ENCODE measurements at regions not wholly inside any gene's neighbourhood (a gene's known extent, or its start where the extent isn't known, plus 50 kb on each side); places are given as distances from the start of the nearest gene placed in this dataset.

DNA sequence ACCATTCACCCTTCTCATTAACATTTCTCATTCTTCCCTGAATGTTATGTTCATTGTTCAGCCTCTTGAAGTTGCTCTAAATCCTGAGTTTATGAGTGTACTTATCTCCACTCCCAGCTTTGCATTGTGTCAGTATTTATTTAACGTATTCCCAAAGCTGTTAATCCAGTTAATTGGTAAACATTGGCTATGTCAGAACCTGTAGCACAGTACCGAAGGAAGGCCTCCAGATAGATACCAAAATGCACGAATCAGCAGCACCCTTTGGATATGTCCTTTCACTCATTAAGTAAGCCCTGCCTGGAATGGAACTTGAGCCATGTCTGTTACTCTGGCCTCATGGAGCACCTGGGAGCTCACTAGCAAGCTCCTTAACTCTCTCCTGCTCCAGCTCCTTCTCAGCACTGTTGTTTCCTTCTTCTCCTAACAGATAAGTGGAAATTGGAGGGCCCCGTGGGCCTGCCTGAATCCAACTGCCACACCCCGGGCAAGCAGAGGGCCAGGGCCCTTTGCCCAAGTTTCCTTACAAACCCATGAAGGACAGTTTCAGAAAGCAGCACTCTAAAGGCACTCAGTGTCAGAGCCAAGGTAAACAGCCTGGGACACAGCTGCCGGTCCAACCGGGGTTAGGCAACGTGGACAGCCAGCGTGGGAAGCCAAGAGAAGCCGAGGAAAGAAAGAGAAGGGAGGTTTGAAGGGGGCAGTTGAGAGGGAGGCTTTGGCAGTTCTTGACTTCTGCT lies 155.0 kb upstream of the SERP2 start:
- Histone ChIP-seq H3K4me1 (ENCODE audit: insufficient read depth, low read length, poor library complexity, severe bottlenecking) (no peaks in the 10 kb centered on the region), H3K4me2 (ENCODE audit: low read depth, low read length, poor library complexity, severe bottlenecking) (no peak overlapping the region), H3K4me3 (ENCODE audit: low read length, poor library complexity, severe bottlenecking) (no peak overlapping the region), H3K36me3 (ENCODE audit: insufficient read depth, low read length) (no peaks in the 10 kb centered on the region), H4K20me1 (ENCODE audit: insufficient read depth, low read length, poor library complexity, severe bottlenecking) (no peaks in the 10 kb centered on the region), H3K27me3 (ENCODE audit: insufficient read depth, low read length, poor library complexity, severe bottlenecking) (no peaks in the 10 kb centered on the region), H3K9me3 (ENCODE audit: insufficient read depth, low read depth, low read length) (no peaks in the 10 kb centered on the region), H3K9ac (ENCODE audit: low read depth, low read length, poor library complexity, severe bottlenecking) (no peak overlapping the region), H3K9me2 (replicated peaks; ENCODE audit: low read depth, low read length) (no peaks in the 10 kb centered on the region), H3F3A (ENCODE audit: low read depth) (no peaks in the 10 kb centered on the region), H2AFZ (ENCODE audit: low read length) (no peak overlapping the region), H3K79me2 (ENCODE audit: insufficient read depth, low read length) (no peaks in the 10 kb centered on the region)
- no peak for TF ChIP-seq EZH2phosphoT487 (IDR thresholded peaks at IDR 0.05; ENCODE audit: borderline replicate concordance)
- TF ChIP-seq, protein P1, sequence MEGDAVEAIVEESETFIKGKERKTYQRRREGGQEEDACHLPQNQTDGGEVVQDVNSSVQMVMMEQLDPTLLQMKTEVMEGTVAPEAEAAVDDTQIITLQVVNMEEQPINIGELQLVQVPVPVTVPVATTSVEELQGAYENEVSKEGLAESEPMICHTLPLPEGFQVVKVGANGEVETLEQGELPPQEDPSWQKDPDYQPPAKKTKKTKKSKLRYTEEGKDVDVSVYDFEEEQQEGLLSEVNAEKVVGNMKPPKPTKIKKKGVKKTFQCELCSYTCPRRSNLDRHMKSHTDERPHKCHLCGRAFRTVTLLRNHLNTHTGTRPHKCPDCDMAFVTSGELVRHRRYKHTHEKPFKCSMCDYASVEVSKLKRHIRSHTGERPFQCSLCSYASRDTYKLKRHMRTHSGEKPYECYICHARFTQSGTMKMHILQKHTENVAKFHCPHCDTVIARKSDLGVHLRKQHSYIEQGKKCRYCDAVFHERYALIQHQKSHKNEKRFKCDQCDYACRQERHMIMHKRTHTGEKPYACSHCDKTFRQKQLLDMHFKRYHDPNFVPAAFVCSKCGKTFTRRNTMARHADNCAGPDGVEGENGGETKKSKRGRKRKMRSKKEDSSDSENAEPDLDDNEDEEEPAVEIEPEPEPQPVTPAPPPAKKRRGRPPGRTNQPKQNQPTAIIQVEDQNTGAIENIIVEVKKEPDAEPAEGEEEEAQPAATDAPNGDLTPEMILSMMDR (conservative IDR thresholded peaks at IDR 0.05; ENCODE audit: low read length), result no peak

DNA sequence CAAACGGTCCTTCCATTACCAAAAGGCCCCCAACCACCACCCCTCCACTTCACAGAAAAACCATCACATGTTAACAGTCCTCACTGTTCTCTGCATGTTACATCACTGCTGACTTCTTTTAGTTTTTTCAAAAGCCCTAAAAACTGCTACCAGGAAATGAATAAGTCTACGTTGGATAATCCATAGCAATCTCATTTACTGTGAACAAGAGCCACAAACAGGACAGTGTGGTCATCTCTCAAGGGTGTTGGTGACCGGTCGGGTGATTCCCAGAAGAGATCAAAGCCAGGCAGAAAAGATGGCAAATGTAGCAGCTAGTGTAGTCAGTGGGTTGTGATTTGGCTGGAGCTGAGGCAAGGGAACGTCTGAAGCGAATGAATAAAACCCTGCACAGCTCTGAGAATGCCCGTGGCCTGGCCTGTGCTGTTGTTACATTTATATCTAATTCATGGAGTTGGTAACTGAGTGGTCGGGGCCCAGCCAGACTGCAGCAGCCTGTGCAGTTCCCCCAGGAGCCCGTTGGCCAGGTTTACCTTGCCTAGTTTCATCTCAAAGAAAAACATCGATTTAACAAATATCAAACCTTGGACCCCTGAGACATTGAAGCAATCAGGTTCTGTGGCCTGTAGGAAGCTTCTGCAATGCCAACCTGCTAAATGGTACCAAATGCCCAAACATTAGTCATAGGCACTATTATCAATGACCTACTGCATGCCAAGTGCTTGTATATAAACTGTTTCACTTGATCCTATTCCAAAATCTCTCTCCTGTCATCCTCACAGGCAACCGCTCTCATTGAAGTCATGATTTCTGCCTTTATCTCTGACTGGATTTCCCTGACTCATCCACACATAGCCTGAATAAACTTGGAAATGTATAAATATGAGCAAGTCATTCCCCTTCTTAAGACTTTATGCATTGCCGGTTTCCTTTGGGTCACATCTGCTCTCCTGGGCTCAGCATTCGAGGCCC lies 153.8 kb upstream of the SERP2 start:
- H3K79me2 ChIP-seq (ENCODE audit: insufficient read depth, low read length), result no peaks in the 10 kb centered on the region
- TF ChIP-seq, protein P1 (conservative IDR thresholded peaks at IDR 0.05; ENCODE audit: low read length), result no peak
- TF ChIP-seq EZH2phosphoT487 (IDR thresholded peaks at IDR 0.05; ENCODE audit: borderline replicate concordance), result no peak
- H3K27me3 ChIP-seq (ENCODE audit: insufficient read depth, low read length, poor library complexity, severe bottlenecking), result no peaks in the 10 kb centered on the region
- H4K20me1 ChIP-seq (ENCODE audit: insufficient read depth, low read length, poor library complexity, severe bottlenecking), result no peaks in the 10 kb centered on the region
- no peak overlapping the region for H2AFZ ChIP-seq (ENCODE audit: low read length)
- H3K4me1 ChIP-seq (ENCODE audit: insufficient read depth, low read length, poor library complexity, severe bottlenecking), result no peaks in the 10 kb centered on the region
- no peaks in the 10 kb centered on the region for H3F3A ChIP-seq (ENCODE audit: low read depth)
- no peaks in the 10 kb centered on the region for H3K9me2 ChIP-seq (replicated peaks; ENCODE audit: low read depth, low read length)
- H3K36me3 ChIP-seq (ENCODE audit: insufficient read depth, low read length), result no peaks in the 10 kb centered on the region
- H3K9me3 ChIP-seq (ENCODE audit: insufficient read depth, low read depth, low read length), result no peaks in the 10 kb centered on the region
- H3K9ac ChIP-seq (ENCODE audit: low read depth, low read length, poor library complexity, severe bottlenecking), result no peak overlapping the region
- no peak overlapping the region for H3K4me3 ChIP-seq (ENCODE audit: low read length, poor library complexity, severe bottlenecking)
- H3K4me2 ChIP-seq (ENCODE audit: low read depth, low read length, poor library complexity, severe bottlenecking), result no peak overlapping the region

GRCh38 chr13:44220948-44221347 lies 152.7 kb upstream of the SERP2 start:
- Histone ChIP-seq H4K20me1 (ENCODE audit: insufficient read depth, low read length, poor library complexity, severe bottlenecking) (no peaks in the 10 kb centered on the region), H3K4me3 (ENCODE audit: low read length, poor library complexity, severe bottlenecking) (no peak overlapping the region), H3K4me1 (ENCODE audit: insufficient read depth, low read length, poor library complexity, severe bottlenecking) (no peaks in the 10 kb centered on the region), H2AFZ (ENCODE audit: low read length) (no peak overlapping the region), H3F3A (ENCODE audit: low read depth) (no peaks in the 10 kb centered on the region), H3K9me2 (replicated peaks; ENCODE audit: low read depth, low read length) (no peaks in the 10 kb centered on the region), H3K4me2 (ENCODE audit: low read depth, low read length, poor library complexity, severe bottlenecking) (no peak overlapping the region), H3K36me3 (ENCODE audit: insufficient read depth, low read length) (no peaks in the 10 kb centered on the region), H3K9ac (ENCODE audit: low read depth, low read length, poor library complexity, severe bottlenecking) (no peak overlapping the region), H3K9me3 (ENCODE audit: insufficient read depth, low read depth, low read length) (no peaks in the 10 kb centered on the region), H3K27me3 (ENCODE audit: insufficient read depth, low read length, poor library complexity, severe bottlenecking) (no peaks in the 10 kb centered on the region), H3K79me2 (ENCODE audit: insufficient read depth, low read length) (no peaks in the 10 kb centered on the region)
- TF ChIP-seq, protein P1 (conservative IDR thresholded peaks at IDR 0.05; ENCODE audit: low read length), result no peak
- TF ChIP-seq EZH2phosphoT487 (IDR thresholded peaks at IDR 0.05; ENCODE audit: borderline replicate concordance), result no peak
